ENCODE measurements at regions not wholly inside any gene's neighbourhood (a gene's known extent, or its start where the extent isn't known, plus 50 kb on each side); places are given as distances from the start of the nearest gene placed in this dataset.
"Not testable (repeated sequence)": the region's sequence is repeated elsewhere in the genome, so short reads cannot be mapped to it uniquely, and the experiment has no call there.

GRCh38 chr4:45345558-45345957 is 619.2 kb upstream of the GNPDA2 start:
- no peak for FAIRE-seq

- no peak for FAIRE-seq
These were observed 605.4 kb upstream of the GNPDA2 start for GRCh38 chr4:45331802-45332201.

- no peak for FAIRE-seq
These were observed 601.2 kb upstream of the GNPDA2 start for GRCh38 chr4:45327544-45327943.

GRCh38 chr4:45324455-45325417 is 598.4 kb upstream of the GNPDA2 start:
- FAIRE-seq: no peak

- no peak for FAIRE-seq
These were observed 597.2 kb upstream of the GNPDA2 start for GRCh38 chr4:45323453-45324058.

- FAIRE-seq: no peak
These were observed 591.4 kb upstream of the GNPDA2 start for GRCh38 chr4:45317739-45318138.

GRCh38 chr4:45317276-45317675 is 590.9 kb upstream of the GNPDA2 start:
- FAIRE-seq: no peak

GRCh38 chr4:45316257-45316656 is 589.9 kb upstream of the GNPDA2 start:
- no peak for FAIRE-seq

GRCh38 chr4:45302828-45303227 is 576.5 kb upstream of the GNPDA2 start:
- no peak for FAIRE-seq

- FAIRE-seq: no peak
These were observed 568.1 kb upstream of the GNPDA2 start for GRCh38 chr4:45294464-45294863.

GRCh38 chr4:45293335-45293734 is 567.0 kb upstream of the GNPDA2 start:
- FAIRE-seq: no peak

- no peak for FAIRE-seq
These were observed 566.5 kb upstream of the GNPDA2 start for GRCh38 chr4:45292844-45293243.

- FAIRE-seq: no peak
These were observed 558.2 kb upstream of the GNPDA2 start for GRCh38 chr4:45284400-45285085.

- FAIRE-seq: no peak
These were observed 557.0 kb upstream of the GNPDA2 start for GRCh38 chr4:45283352-45283751.

GRCh38 chr4:45280121-45280520 is 553.8 kb upstream of the GNPDA2 start:
- FAIRE-seq: no peak

GRCh38 chr4:45275862-45276261 is 549.5 kb upstream of the GNPDA2 start:
- no peak for FAIRE-seq

GRCh38 chr4:45248106-45248505 is 521.8 kb upstream of the GNPDA2 start:
- not testable (repeated sequence) for FAIRE-seq

- no peak for FAIRE-seq
These were observed 515.6 kb upstream of the GNPDA2 start for GRCh38 chr4:45241976-45242375.

- FAIRE-seq: no peak
These were observed 502.9 kb upstream of the GNPDA2 start for GRCh38 chr4:45229206-45229605.

- FAIRE-seq: no peak
These were observed 489.7 kb upstream of the GNPDA2 start for GRCh38 chr4:45215976-45216542.

GRCh38 chr4:45208476-45208875 is 482.1 kb upstream of the GNPDA2 start:
- not testable (repeated sequence) for FAIRE-seq

- not testable (repeated sequence) for FAIRE-seq
These were observed 481.5 kb upstream of the GNPDA2 start for GRCh38 chr4:45207864-45208331.

- not testable (repeated sequence) for FAIRE-seq
These were observed 481.0 kb upstream of the GNPDA2 start for GRCh38 chr4:45207241-45207863.

Data from G401.6 (cell line).